SH-SY5Y (cell line): ENCODE measurements at regions not wholly inside any gene's neighbourhood (a gene's known extent, or its start where the extent isn't known, plus 50 kb on each side); places are given as distances from the start of the nearest gene placed in this dataset.
A peak's percentile ranks its signal among the peaks of the same experiment; 100 is the strongest.

Experiments
- GATA2 ChIP-seq: IDR thresholded peaks from 2 replicates; pipeline ENCODE4 v1.6.1; 2011; ENCODE audit warnings: mild to moderate bottlenecking, low read depth, low read length
- GATA3 ChIP-seq: IDR thresholded peaks from 2 replicates; pipeline ENCODE4 v1.6.1; 2011; ENCODE audit warnings: low read depth, mild to moderate bottlenecking, low read length, moderate library complexity

GRCh38 chr10:60575105-60575504 lies 185.4 kb upstream of the ANK3 start:
- TF ChIP-seq GATA3 (no peak), GATA2 (no peak)

- TF ChIP-seq GATA3 = no peak
- no peak for TF ChIP-seq GATA2
These were observed 184.7 kb upstream of the ANK3 start for GRCh38 chr10:60574388-60574787.

GRCh38 chr10:60573336-60573735 lies 183.7 kb upstream of the ANK3 start:
- no peak for TF ChIP-seq GATA2
- no peak for TF ChIP-seq GATA3

GRCh38 chr10:60572511-60573194 lies 183.0 kb upstream of the ANK3 start:
- TF ChIP-seq GATA2 (0 out of 2 replicates have a peak, but pooled peaks have one; percentile 32), GATA3 (no peak)

- TF ChIP-seq GATA2 = no peak
- TF ChIP-seq GATA3 = no peak
These were observed 181.2 kb upstream of the ANK3 start for GRCh38 chr10:60570896-60571295.

- TF ChIP-seq GATA3 (no peak), GATA2 (no peak)
These were observed 180.7 kb upstream of the ANK3 start for GRCh38 chr10:60570272-60570865.

- TF ChIP-seq GATA2 = no peak
- no peak for TF ChIP-seq GATA3
These were observed 180.0 kb upstream of the ANK3 start for GRCh38 chr10:60569681-60570080.

- TF ChIP-seq GATA2 (no peak), GATA3 (no peak)
These were observed 176.4 kb upstream of the ANK3 start for GRCh38 chr10:60566096-60566495.

GRCh38 chr10:60565492-60565891 lies 175.8 kb upstream of the ANK3 start:
- no peak for TF ChIP-seq GATA3
- no peak for TF ChIP-seq GATA2

- TF ChIP-seq GATA2 = no peak
- no peak for TF ChIP-seq GATA3
These were observed 174.8 kb upstream of the ANK3 start for GRCh38 chr10:60564475-60564874.

GRCh38 chr10:60560451-60560850 lies 170.8 kb upstream of the ANK3 start:
- TF ChIP-seq GATA2 = no peak
- TF ChIP-seq GATA3 = no peak

GRCh38 chr10:60555700-60556099 lies 166.0 kb upstream of the ANK3 start:
- TF ChIP-seq GATA3 (no peak), GATA2 (no peak)

- TF ChIP-seq GATA2 = no peak
- no peak for TF ChIP-seq GATA3
These were observed 160.0 kb upstream of the ANK3 start for GRCh38 chr10:60549686-60550085.

- TF ChIP-seq GATA2 (no peak), GATA3 (no peak)
These were observed 153.0 kb upstream of the ANK3 start for GRCh38 chr10:60542657-60543056.

GRCh38 chr10:60541451-60541850 lies 151.8 kb upstream of the ANK3 start:
- no peak for TF ChIP-seq GATA3
- no peak for TF ChIP-seq GATA2
